Kidney epithelial cell (primary cell): ENCODE measurements at regions not wholly inside any gene's neighbourhood (a gene's known extent, or its start where the extent isn't known, plus 50 kb on each side); places are given as distances from the start of the nearest gene placed in this dataset.
A peak's percentile ranks its signal among the peaks of the same experiment; 100 is the strongest.

Experiments
- DNase-seq: peaks from one replicate; pipeline ENCODE4 v3.0.0-alpha.2; 2010; ENCODE audit warnings: low read depth
- H3K27me3 ChIP-seq: 2 replicates; pipeline ENCODE4 v1.6.0; 2011; ENCODE audit warnings: low read length; ENCODE audit not compliant: control insufficient read depth, insufficient read depth
- H3K36me3 ChIP-seq: 2 replicates; pipeline ENCODE4 v1.5.1; 2011; ENCODE audit warnings: low read length; ENCODE audit not compliant: control insufficient read depth, insufficient read depth
- H3K4me3 ChIP-seq: 2 replicates; pipeline ENCODE4 v1.5.1; 2011; ENCODE audit warnings: low read depth, mild to moderate bottlenecking, control low read depth, low read length
- CTCF ChIP-seq: IDR thresholded peaks from 2 replicates; pipeline ENCODE4 v1.5.1; 2011; ENCODE audit warnings: mild to moderate bottlenecking, moderate library complexity, low read length, control low read depth, inconsistent platforms; ENCODE audit not compliant: insufficient read depth, poor library complexity, severe bottlenecking

DNA sequence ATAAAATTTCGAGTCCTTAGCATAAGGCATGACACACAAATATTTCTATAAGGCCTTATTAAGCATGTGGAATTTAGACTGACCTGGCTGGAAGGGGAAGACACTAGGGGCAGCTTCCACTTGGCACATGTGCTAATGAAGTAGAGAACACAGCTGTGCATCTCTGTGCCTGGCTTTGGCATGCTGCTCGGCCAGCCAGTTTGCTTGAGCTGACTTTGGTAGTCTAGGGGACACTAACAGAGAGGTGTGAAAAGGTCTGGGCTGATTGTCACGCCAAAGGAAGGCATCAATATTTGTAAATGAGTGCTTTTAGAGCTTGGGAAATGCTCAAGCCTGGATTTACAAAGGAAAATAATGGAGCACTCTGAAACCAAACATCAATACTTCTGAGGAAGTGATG is 723.7 kb downstream of the PRELID2 start:
- Histone ChIP-seq H3K27me3 (no peaks in the 10 kb centered on the region), H3K4me3 (no peak overlapping the region), H3K36me3 (no peaks in the 10 kb centered on the region)
- no peak for TF ChIP-seq CTCF
- no peak for DNase-seq

- no peak for DNase-seq
- Histone ChIP-seq H3K27me3 (no peaks in the 10 kb centered on the region), H3K4me3 (no peak overlapping the region), H3K36me3 (no peaks in the 10 kb centered on the region)
- no peak for TF ChIP-seq CTCF
These were observed 724.3 kb downstream of the PRELID2 start for GRCh38 chr5:145110834-145111233.

DNA sequence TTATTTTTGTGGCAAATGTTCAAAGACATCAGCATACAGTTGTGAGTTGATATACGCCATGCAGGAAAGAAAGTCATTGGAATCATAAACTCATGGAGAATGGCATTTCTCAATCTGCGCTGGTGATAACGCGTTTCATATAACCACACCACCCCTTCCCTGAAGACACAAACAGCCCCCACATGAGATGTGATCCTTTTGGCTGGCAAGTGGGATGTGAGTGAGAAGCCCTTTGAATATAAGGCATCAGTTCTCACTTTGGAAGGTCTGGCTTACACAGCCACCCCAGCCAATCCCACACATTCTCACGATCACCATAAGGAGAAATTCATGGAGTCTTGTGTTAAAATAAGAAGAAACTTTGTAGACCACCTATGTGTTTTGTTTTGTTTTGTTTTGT is 725.0 kb downstream of the PRELID2 start:
- no peak for DNase-seq
- H3K27me3 ChIP-seq: no peaks in the 10 kb centered on the region
- no peak for TF ChIP-seq CTCF
- no peaks in the 10 kb centered on the region for H3K36me3 ChIP-seq
- H3K4me3 ChIP-seq: no peak overlapping the region

DNA sequence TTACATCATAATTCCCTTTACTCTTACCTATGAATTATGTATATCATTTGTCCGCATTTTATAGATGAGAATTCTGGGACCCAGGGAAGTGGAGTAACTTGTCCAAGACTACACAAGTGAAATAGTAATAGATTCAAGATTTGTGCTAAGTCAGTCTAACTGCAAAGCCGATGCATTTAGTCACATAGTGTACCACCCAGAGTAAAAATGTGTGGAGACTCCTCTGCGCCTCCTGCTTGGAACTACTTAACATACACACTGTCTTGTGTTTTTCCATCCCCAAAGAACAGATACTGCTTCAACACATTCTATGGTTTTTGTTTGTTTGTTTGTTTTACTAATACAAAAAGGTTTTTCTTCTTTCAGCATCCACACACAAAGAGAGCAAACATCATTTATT is 729.8 kb downstream of the PRELID2 start:
- Histone ChIP-seq H3K27me3 (no peaks in the 10 kb centered on the region), H3K36me3 (no peaks in the 10 kb centered on the region), H3K4me3 (no peak overlapping the region)
- no peak for DNase-seq
- no peak for TF ChIP-seq CTCF

DNA sequence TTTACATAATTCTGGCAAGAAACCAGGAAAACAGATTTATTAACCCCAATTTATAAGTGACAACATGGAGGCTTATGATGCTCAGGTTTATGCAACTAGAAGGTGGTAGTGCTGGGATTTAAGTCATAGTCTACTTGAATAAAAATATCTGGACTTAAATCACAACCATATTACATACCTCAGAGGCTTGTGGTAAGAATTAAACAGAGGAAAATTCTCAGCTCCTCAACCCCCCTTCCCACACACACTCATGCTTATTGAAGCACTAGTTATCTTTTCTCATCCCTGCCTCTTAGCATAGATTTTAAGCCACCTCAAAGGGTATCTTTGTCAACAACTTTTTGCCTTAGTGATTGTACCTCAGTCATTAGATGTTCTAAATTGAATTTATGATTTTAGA is 731.0 kb downstream of the PRELID2 start:
- H3K4me3 ChIP-seq: no peak overlapping the region
- H3K36me3 ChIP-seq: no peaks in the 10 kb centered on the region
- no peaks in the 10 kb centered on the region for H3K27me3 ChIP-seq
- DNase-seq: no peak
- no peak for TF ChIP-seq CTCF

GRCh38 chr5:145101246-145101645 is 733.9 kb downstream of the PRELID2 start:
- no peak for DNase-seq
- Histone ChIP-seq H3K36me3 (no peaks in the 10 kb centered on the region), H3K4me3 (no peak overlapping the region), H3K27me3 (no peaks in the 10 kb centered on the region)
- TF ChIP-seq CTCF: peak; percentile 48
